ENCODE measurements at regions not wholly inside any gene's neighbourhood (a gene's known extent, or its start where the extent isn't known, plus 50 kb on each side); places are given as distances from the start of the nearest gene placed in this dataset.
A peak's percentile ranks its signal among the peaks of the same experiment; 100 is the strongest.

GRCh38 chr16:6837722-6838121, 494.9 kb upstream of the RBFOX1 start:
- H3K27ac Mint-ChIP-seq, result no peak overlapping the region
- peaks cover 4% of the 10 kb centered on the region for H3K9me3 Mint-ChIP-seq
- TF ChIP-seq, protein P1, sequence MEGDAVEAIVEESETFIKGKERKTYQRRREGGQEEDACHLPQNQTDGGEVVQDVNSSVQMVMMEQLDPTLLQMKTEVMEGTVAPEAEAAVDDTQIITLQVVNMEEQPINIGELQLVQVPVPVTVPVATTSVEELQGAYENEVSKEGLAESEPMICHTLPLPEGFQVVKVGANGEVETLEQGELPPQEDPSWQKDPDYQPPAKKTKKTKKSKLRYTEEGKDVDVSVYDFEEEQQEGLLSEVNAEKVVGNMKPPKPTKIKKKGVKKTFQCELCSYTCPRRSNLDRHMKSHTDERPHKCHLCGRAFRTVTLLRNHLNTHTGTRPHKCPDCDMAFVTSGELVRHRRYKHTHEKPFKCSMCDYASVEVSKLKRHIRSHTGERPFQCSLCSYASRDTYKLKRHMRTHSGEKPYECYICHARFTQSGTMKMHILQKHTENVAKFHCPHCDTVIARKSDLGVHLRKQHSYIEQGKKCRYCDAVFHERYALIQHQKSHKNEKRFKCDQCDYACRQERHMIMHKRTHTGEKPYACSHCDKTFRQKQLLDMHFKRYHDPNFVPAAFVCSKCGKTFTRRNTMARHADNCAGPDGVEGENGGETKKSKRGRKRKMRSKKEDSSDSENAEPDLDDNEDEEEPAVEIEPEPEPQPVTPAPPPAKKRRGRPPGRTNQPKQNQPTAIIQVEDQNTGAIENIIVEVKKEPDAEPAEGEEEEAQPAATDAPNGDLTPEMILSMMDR (IDR thresholded peaks at IDR 0.05; ENCODE audit: unreplicated experiment in 3 of 3), result no peak
- peaks cover 5% of the 10 kb centered on the region for H3K27me3 Mint-ChIP-seq (ENCODE audit: low read depth)
- H3K36me3 Mint-ChIP-seq (ENCODE audit: low read depth), result no peaks in the 10 kb centered on the region
- no peak overlapping the region for H3K4me3 Mint-ChIP-seq
- no peaks in the 10 kb centered on the region for H3K4me1 Mint-ChIP-seq

GRCh38 chr16:6836766-6837165, 495.9 kb upstream of the RBFOX1 start:
- TF ChIP-seq, protein P1 (IDR thresholded peaks at IDR 0.05; ENCODE audit: unreplicated experiment in 3 of 3), result no peak
- Mint-ChIP-seq H3K27me3 (ENCODE audit: low read depth) (peaks cover 5% of the 10 kb centered on the region), H3K4me3 (no peak overlapping the region), H3K36me3 (ENCODE audit: low read depth) (no peaks in the 10 kb centered on the region), H3K9me3 (peaks cover 4% of the 10 kb centered on the region), H3K4me1 (no peaks in the 10 kb centered on the region), H3K27ac (peak overlapping the region; percentile 2 to 47 (median 5))

DNA sequence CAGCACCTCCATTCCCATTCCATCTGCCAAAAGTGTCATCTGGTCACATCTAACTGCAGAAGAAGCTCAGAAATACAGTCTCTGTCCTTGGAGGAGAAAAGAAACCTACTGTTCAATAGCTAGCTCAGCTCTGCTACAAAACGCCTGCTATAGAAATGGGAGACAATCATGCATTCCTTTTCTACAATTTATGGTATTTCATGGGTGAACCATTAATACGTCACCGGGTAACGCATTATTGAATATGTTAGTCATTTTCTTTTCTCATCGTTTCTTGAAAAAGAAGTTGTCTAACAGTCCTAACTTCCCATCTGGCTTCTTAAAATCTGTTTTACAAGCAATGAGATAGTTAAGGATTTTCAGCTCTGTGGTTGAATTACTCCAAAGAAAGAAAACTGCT, 496.7 kb upstream of the RBFOX1 start:
- Mint-ChIP-seq H3K4me3 (no peak overlapping the region), H3K27ac (no peak overlapping the region), H3K4me1 (no peaks in the 10 kb centered on the region), H3K9me3 (peaks cover 4% of the 10 kb centered on the region), H3K36me3 (ENCODE audit: low read depth) (no peaks in the 10 kb centered on the region), H3K27me3 (ENCODE audit: low read depth) (peaks cover 5% of the 10 kb centered on the region)
- TF ChIP-seq, protein P1 (IDR thresholded peaks at IDR 0.05; ENCODE audit: unreplicated experiment in 3 of 3), result no peak

- Mint-ChIP-seq H3K27me3 (ENCODE audit: low read depth) (peaks cover 5% of the 10 kb centered on the region), H3K4me1 (no peaks in the 10 kb centered on the region), H3K4me3 (no peak overlapping the region), H3K9me3 (peaks cover 4% of the 10 kb centered on the region), H3K36me3 (ENCODE audit: low read depth) (no peaks in the 10 kb centered on the region), H3K27ac (no peak overlapping the region)
- TF ChIP-seq, protein P1 (IDR thresholded peaks at IDR 0.05; ENCODE audit: unreplicated experiment in 3 of 3), result no peak
Observed at GRCh38 chr16:6835516-6835915, 497.1 kb upstream of the RBFOX1 start.

- TF ChIP-seq, protein P1 (IDR thresholded peaks at IDR 0.05; ENCODE audit: unreplicated experiment in 3 of 3), result no peak
- H3K27me3 Mint-ChIP-seq (ENCODE audit: low read depth), result peaks cover 10% of the 10 kb centered on the region
- no peak overlapping the region for H3K27ac Mint-ChIP-seq
- H3K4me1 Mint-ChIP-seq, result no peaks in the 10 kb centered on the region
- no peaks in the 10 kb centered on the region for H3K36me3 Mint-ChIP-seq (ENCODE audit: low read depth)
- no peak overlapping the region for H3K4me3 Mint-ChIP-seq
- H3K9me3 Mint-ChIP-seq, result no peaks in the 10 kb centered on the region
Observed at GRCh38 chr16:6828690-6829089, 504.0 kb upstream of the RBFOX1 start.

- Mint-ChIP-seq H3K36me3 (ENCODE audit: low read depth) (no peaks in the 10 kb centered on the region), H3K27ac (no peak overlapping the region), H3K4me1 (no peaks in the 10 kb centered on the region), H3K4me3 (no peak overlapping the region), H3K9me3 (no peaks in the 10 kb centered on the region), H3K27me3 (ENCODE audit: low read depth) (peaks cover 10% of the 10 kb centered on the region)
- TF ChIP-seq, protein P1 (IDR thresholded peaks at IDR 0.05; ENCODE audit: unreplicated experiment in 3 of 3), result no peak
Observed at GRCh38 chr16:6827931-6828330, 504.7 kb upstream of the RBFOX1 start.

All from nephron (organoid).